ENCODE measurements at regions not wholly inside any gene's neighbourhood (a gene's known extent, or its start where the extent isn't known, plus 50 kb on each side); places are given as distances from the start of the nearest gene placed in this dataset.

GRCh38 chr2:187230088-187230487 is 218.0 kb downstream of the CALCRL start:
- DNase-seq: no peak
- Histone ChIP-seq H3K4me1 (peaks cover 5% of the 10 kb centered on the region), H3K27me3 (no peaks in the 10 kb centered on the region), H3K9me3 (no peaks in the 10 kb centered on the region), H3K36me3 (no peaks in the 10 kb centered on the region), H3K4me3 (ENCODE audit: low read depth, low read length) (no peak overlapping the region)
- TF ChIP-seq, protein P1, sequence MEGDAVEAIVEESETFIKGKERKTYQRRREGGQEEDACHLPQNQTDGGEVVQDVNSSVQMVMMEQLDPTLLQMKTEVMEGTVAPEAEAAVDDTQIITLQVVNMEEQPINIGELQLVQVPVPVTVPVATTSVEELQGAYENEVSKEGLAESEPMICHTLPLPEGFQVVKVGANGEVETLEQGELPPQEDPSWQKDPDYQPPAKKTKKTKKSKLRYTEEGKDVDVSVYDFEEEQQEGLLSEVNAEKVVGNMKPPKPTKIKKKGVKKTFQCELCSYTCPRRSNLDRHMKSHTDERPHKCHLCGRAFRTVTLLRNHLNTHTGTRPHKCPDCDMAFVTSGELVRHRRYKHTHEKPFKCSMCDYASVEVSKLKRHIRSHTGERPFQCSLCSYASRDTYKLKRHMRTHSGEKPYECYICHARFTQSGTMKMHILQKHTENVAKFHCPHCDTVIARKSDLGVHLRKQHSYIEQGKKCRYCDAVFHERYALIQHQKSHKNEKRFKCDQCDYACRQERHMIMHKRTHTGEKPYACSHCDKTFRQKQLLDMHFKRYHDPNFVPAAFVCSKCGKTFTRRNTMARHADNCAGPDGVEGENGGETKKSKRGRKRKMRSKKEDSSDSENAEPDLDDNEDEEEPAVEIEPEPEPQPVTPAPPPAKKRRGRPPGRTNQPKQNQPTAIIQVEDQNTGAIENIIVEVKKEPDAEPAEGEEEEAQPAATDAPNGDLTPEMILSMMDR (IDR thresholded peaks at IDR 0.05; ENCODE audit: low read depth, low read length): no peak

GRCh38 chr2:187228986-187229385 is 219.1 kb downstream of the CALCRL start:
- Histone ChIP-seq H3K27me3 (no peaks in the 10 kb centered on the region), H3K4me3 (ENCODE audit: low read depth, low read length) (no peak overlapping the region), H3K4me1 (peaks cover 5% of the 10 kb centered on the region), H3K36me3 (no peaks in the 10 kb centered on the region), H3K9me3 (no peaks in the 10 kb centered on the region)
- no peak for DNase-seq
- TF ChIP-seq, protein P1 (IDR thresholded peaks at IDR 0.05; ENCODE audit: low read depth, low read length): no peak

GRCh38 chr2:187224989-187225388 is 223.1 kb downstream of the CALCRL start:
- DNase-seq: no peak
- TF ChIP-seq, protein P1 (IDR thresholded peaks at IDR 0.05; ENCODE audit: low read depth, low read length): no peak
- no peak overlapping the region for H3K4me3 ChIP-seq (ENCODE audit: low read depth, low read length)

GRCh38 chr2:187220071-187220470 is 228.0 kb downstream of the CALCRL start:
- no peak for DNase-seq
- H3K36me3 ChIP-seq: no peaks in the 10 kb centered on the region
- no peaks in the 10 kb centered on the region for H3K4me1 ChIP-seq
- TF ChIP-seq, protein P1 (IDR thresholded peaks at IDR 0.05; ENCODE audit: low read depth, low read length): no peak
- no peak overlapping the region for H3K4me3 ChIP-seq (ENCODE audit: low read depth, low read length)
- H3K9me3 ChIP-seq: no peaks in the 10 kb centered on the region
- no peaks in the 10 kb centered on the region for H3K27me3 ChIP-seq

More at GRCh38 chr2:187224989-187225388, 223.1 kb downstream of the CALCRL start:
- H3K27me3 ChIP-seq: no peaks in the 10 kb centered on the region
- H3K36me3 ChIP-seq: no peaks in the 10 kb centered on the region
- H3K9me3 ChIP-seq: no peaks in the 10 kb centered on the region
- peaks cover 4% of the 10 kb centered on the region for H3K4me1 ChIP-seq

GRCh38 chr2:187215532-187216240 is 232.4 kb downstream of the CALCRL start:
- H3K9me3 ChIP-seq: no peaks in the 10 kb centered on the region
- no peaks in the 10 kb centered on the region for H3K36me3 ChIP-seq
- H3K27me3 ChIP-seq: no peaks in the 10 kb centered on the region
- TF ChIP-seq, protein P1 (IDR thresholded peaks at IDR 0.05; ENCODE audit: low read depth, low read length): no peak
- H3K4me3 ChIP-seq (ENCODE audit: low read depth, low read length): no peak overlapping the region
- no peaks in the 10 kb centered on the region for H3K4me1 ChIP-seq
- DNase-seq: no peak

DNA sequence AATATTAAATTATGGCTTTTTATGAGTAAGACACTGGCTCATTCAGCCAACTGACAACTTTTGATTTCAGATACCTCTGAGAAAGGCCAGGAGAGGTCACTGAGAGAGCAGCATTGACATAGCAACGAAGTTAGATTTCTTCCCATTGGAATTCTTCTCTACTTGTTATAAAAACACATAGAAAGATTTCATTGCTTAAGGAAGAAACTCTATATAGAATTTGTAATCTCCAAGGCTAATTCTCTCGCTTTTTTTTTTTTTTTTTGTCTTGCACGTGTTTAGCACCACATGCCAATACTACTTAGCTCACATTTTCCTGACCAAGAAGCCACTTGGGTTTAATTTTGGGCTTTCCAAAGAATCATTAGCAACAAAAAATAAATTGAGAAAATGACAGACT is 233.7 kb downstream of the CALCRL start:
- TF ChIP-seq, protein P1 (IDR thresholded peaks at IDR 0.05; ENCODE audit: low read depth, low read length): no peak
- DNase-seq: no peak
- no peaks in the 10 kb centered on the region for H3K9me3 ChIP-seq
- H3K4me3 ChIP-seq (ENCODE audit: low read depth, low read length): no peak overlapping the region
- no peaks in the 10 kb centered on the region for H3K36me3 ChIP-seq
- H3K4me1 ChIP-seq: no peaks in the 10 kb centered on the region
- H3K27me3 ChIP-seq: no peaks in the 10 kb centered on the region

Measured in BE2C (cell line).